HG02938 (cell line): ENCODE measurements at regions not wholly inside any gene's neighbourhood (a gene's known extent, or its start where the extent isn't known, plus 50 kb on each side); places are given as distances from the start of the nearest gene placed in this dataset.

Experiments
- ATAC-seq: cut with Tn5 transposase; IDR thresholded peaks from one replicate; pipeline ENCODE4 v1.9.1; 2021; ENCODE audit warnings: mild to moderate bottlenecking, moderate library complexity; ENCODE audit not compliant: unreplicated experiment

DNA sequence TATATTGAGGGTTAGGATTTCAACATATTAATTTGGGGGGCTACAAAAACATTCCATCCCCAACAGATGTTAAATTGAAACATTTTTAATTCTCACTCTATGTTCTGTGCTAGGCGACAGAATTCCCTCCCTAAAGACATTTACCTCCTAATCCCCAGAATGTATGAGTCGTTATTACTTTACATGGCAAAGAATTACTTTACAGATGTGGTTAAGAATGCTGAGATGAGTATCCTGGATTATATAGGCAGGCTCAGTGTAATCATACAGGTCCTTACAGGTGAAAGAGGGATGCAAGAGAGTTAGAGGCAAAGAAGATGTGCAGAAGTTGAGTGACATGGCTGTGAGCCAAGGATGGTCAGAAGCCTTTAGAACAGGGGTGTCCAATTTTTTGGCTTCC, 974.1 kb upstream of the ACVR2A start:
- ATAC-seq, result no peak

DNA sequence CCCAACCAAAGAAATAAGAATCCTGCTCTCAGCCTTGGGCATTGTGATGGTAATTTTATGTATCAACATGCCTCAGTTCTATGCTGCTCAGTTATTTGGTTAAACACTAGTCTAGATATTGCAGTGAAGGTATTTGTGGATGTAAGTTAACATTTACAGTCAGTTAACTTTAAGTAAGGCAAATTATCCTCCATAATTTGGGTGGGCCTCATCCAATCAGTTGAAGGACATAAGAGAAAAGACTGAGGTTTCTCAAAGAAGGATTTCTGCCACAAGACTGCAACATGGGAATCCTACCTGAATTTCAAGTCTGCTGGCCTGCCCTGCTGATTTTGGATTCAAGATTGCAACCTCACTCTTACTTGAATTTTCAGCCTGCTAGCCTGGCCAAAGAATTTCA, 975.5 kb upstream of the ACVR2A start:
- no peak for ATAC-seq

DNA sequence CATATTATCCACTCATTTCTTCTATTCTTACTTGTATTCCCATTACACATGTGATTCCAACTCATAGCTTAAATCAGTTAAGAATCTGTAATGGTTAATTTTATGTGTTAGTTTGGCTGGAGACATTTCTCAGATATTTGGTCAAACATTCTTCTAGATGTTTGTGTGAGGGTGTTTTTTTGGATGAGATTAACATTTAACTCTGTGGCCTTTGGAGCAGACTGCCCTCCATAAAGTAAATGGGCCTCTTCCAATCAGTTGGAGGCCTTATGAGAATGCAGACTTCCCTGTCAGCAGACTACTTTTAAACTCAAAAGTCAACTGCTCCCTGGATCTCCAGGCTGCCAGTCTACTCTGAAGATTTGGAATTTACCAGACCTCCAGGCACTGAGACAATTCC, 976.8 kb upstream of the ACVR2A start:
- ATAC-seq, result no peak

DNA sequence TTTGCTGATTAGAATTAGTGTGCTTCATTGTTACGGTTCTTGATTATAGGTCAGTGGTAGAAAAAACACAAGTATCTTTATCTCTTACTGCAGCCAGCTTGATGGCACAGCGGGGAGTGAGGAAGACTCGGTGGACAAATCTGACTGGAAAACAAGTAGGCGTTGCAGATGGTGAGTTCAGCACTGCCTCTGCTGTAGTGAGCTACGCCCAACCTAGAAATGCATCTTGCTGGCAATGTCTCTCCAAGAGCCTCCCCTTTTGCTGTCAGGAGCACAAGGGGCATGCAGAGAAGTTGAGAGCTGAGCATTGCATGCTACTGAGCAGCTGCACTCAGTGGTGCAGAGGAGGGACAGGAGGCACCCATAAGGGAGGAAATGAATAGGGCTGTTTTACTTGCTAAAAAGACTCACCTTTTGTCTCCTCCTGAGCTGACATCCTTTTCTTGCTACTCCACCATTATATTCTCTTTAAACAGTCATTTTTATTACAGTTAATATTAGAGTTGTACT, 977.3 kb upstream of the ACVR2A start:
- no peak for ATAC-seq

DNA sequence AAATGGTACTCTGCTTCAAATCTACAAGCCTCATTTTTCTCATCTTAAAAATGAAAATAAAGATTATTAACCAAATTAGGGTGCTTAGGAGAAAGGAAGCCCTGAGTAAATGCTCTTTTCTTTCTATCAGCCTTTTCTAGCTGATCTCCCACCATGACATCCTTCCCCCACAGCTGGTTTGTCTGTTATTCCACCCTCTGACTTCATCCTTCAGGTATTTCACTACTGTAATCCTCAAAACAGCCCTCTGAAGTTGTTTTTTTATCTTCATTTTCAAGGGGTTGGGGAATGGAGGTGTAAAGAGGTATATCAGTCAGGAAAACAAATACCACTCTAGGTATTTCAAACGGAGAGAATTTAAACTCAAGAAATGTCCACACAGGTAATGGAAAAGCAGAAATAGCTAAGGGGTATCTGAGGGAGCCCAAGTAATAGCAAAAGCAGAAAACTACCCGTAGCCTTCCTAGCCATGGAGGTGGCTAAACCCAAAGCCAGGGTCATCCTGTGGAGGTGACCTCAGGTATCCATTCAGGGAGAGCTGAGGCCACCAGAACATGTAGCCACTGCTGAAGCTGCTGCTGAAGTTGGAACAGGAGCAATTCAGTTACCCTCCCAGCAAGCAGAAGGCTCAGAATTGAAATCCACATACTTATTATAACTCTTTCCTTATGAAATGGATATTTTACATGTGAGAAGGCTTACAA, 990.9 kb upstream of the ACVR2A start:
- no peak for ATAC-seq

DNA sequence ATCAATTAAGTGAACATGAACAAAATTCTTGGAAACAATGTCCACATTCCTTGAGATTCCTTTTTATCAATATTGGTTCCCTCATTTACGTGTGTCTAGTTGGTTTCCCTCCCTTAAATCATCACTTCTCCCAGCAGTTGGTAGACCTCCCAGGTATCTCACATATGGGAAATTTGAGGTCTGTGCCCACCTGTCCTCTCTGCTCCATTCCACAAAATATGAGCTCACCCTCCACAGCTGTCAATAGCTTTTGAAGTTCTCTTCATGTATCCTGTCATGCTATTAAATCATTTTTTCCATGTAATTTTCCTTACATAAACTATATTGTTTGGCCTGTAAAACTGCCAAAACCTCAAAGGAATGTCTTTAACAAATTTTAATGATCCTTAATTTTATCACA, 992.2 kb upstream of the ACVR2A start:
- no peak for ATAC-seq

DNA sequence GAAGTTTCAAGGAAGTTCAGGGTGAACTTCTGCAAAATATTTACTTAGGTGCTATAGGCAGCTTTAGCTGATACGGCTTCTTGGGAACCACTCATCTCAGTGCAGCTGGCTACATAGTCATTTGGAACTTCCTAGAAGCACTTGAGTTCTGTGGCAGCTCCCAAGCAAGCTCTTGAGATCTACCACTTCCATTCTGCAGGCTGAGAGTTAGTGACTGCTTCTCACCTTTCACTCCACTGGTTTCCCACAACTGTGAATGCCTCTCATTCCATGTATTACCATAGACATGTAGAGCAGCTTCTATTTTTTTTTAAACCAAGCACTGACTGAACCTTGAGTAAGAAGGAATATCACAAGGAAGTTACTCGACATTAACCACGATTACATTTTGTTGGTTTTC, 994.1 kb upstream of the ACVR2A start:
- no peak for ATAC-seq

DNA sequence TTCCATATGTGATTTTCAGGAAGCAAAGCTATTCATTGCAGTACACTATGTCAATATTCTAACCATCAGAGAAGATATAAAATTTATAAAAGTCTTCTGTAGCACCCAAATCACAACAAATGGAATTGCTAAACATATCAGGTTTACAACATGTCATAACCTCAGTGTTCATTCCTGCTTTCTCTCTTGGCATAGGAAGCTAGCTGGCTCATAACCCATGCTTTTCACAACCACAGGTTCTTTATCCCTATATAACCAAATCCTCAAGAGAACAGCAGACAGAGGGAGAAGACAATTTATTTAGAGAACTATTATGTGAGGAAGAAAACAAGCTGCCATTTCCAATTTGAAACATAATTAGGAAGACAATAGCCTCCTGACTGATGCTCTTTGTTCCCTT, 997.0 kb upstream of the ACVR2A start:
- ATAC-seq, result no peak

DNA sequence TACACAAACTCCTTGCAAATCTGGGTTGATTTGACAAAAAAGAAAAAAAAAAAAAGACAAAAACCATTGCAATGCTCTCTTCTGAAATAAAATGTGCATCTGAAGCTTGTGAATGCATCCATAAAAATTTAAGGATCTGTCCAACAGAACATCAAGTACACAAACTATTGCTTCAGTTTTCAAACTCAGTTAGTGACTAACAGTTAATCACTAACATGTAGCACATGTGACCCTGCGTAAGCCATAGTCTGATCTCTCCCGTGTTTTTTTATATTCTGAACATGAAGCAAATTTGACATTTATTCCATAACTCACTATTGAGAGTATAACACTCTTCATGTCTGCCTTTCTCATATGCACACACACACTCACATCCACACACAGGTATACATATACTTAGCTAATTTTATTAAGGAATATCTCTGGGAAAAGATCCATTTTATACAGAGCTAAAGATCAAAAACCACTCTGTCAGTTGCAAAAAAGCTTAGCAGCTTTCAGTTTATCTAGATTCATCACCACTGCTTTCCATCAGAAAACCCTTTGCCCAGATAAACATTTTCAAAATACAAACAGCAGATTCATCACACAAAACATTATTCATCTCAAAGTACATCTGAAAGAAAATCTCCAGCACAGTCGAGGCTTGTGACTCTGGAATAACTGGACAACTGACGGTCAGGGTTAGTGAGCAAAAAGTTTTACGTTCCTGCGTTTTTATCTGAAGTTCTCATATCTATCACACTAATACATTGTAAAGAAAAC, 1000.4 kb upstream of the ACVR2A start:
- ATAC-seq, result no peak

DNA sequence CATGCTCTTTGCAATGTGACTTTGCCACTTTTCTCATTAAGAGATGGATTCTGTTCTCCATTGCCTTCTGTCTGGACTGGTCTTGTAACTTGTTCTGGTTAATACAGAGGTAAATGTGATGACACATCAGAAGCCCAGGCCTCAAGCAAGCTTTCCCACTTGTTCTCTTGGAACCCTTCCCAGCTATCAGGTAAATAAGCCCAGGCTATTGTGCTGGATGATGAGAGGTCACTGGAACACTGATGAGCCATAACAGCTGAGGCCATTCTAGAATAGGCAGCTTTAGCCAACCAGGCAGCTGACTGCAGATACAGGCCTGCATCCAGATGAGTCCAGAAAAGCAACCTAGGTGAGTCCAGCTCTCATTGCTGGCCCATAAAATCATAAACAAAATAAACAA, 1007.0 kb upstream of the ACVR2A start:
- no peak for ATAC-seq

DNA sequence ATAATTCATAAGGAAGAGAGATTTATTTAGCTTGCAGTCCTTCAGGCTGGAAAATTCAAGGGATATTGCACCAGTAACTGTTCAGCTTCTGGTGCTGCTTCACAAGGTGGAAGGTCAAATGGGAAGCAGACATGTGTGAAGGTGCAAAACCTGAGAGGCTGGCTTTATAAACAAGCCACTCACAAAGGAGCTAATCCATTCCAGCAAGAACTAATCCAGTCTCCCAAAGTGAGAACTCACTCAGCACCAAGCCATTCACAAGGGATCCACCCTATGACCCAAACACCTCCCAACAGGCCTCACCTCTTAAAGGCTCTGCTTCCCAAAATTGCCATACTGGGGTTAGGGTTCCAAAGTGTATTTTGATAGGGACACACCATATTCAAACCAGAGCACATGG, 1018.4 kb upstream of the ACVR2A start:
- no peak for ATAC-seq

DNA sequence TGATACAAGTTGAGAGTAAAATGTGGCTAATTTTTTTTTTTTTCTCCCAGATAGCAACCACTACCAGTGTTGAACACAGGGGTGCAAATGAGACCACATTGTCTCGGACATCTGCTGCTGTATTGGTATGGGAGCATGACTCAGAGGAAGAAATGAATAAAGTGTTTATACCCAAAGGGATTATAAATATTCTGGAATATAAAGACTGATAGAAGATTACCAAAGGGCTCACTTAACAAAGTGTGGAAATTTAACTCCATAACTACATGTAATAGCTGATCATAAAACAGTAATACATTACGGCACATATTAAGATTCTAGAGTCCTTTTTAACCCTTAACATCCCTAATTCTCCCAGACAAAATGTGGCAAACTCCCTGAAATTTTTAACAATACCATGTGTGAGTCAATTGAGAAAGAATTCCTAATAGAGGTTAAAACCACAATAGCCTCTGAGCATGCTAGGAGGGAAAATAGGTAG, 1023.0 kb upstream of the ACVR2A start:
- ATAC-seq, result no peak

DNA sequence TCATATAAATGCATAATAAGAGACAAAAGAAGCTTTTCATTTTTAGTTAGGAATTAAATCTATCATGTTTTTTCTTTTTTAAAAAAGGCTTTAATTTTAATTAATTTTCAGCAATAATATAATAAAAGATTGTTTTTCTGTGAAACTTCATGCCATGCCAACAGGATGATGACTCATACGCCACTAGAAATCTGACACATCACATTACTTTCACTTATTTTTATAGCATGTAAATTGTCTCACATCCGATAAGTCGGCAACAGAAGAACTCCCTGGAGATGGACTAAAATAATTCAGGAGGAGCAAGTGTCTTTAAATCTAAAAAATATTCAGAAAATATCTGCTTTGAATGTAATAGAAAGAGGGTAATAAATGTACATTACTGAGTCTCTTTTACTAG, 1024.2 kb upstream of the ACVR2A start:
- no peak for ATAC-seq

DNA sequence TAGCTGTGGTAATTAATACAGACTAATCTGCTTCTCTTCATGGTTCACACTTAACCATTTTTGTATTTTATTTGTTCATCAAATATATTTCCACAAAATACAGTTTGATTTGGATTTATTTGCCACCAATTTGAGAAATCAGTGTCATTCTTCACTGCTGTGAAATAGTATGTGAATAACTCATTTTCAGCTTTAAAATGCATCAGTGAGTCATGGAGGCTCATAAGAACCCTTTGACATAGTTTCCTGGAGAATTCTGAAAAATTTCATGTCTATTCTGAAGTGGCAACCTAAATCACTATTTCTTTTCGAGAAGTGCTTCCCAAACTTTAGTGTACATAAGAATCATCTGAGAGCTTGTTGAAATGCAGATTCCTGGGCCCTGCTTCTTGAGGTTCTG, 1026.7 kb upstream of the ACVR2A start:
- ATAC-seq, result no peak

DNA sequence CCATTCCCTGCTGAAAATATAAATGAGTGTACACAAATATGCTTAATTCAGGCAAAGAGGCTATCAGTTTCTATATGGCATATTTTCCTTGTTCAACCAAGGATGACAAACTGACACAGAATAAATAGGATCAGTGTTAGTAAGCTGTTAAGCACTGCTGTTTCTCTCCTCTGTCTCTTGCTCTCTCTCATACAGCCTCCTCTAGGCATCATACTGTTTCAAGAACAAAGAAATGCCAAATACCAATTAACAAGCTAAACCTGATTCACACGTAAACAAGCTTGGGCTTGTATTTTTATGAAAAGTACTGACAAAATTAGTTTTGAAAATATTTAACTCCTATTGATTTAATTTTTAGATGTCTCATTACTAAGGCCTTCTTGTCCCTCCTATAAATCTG, 1027.2 kb upstream of the ACVR2A start:
- ATAC-seq, result no peak

DNA sequence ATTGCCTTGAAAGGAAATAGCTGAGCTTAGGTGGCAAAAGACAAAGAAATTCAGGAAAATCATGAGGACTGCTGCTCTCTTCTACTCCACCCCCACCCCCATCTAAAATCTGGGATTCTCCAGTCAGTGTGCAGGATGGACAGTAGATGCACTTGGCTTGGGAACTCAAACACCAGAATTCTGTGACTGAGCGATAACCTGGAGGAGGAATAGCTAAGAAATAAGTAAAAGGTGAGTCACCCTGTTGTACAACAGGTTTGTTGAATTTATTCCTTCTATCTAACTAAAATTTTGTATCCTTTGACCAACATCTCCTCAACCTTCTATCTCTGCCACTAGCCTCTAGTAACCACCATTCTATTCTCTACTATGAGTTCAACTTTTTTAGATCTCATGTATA, 1029.9 kb upstream of the ACVR2A start:
- ATAC-seq, result no peak

DNA sequence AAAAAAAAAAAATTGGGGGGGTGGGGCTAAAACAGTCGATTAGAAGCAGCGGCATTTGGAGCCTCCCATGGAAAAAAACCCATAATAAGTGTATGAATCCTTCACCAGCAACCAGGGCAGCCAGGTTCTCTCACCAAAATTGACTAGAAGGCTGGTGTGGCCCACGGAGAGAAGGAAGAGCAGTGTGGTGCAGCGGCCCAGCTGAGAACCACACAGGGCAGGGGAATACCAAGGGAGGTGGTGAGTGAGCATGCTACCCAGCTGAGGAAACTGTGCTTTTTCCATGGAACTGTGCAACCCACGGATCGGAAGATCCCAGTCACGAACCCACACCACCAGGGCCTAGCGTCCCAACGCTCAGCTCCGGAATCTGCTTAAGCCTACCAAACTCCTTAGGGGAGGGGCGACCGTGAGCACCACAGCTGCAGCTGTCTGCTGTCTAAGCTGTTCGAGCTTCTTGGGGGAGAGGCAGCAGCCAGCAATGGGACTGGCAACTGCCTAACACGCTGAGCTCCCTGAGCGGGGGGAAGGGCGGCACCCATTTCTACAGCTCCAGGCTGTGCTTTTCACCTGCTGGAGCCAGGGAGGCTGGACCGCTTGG, 1037.2 kb upstream of the ACVR2A start:
- no peak for ATAC-seq

DNA sequence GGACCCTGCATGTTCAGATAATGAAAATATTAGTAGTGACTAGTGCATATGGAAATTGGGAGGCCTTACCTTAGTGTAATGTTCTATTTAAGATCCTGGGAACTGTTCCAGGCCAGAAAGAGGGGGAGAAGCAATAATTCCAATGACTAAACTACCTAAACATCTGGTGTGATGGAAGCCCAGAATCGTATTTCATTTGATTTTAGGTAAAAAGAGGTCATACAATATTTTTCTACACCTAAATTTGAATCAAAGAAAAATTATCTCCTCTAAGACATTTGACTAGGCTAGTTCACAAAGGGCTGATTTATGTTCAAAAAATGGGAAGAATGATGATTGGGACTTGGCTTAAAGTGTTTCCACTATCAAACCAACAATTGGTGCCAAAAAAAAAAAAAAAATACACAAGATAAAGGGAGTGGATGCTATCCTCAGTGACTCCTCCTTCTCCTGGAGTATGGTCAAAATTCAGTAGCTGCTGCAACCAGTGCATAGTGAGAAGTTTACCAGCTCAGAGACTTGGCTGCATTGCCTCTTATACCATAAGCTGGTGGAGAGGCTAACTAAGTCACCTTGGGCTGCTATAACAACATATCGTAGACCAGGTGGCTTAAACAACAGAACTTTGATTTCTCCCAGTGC, 1038.3 kb upstream of the ACVR2A start:
- ATAC-seq, result no peak

DNA sequence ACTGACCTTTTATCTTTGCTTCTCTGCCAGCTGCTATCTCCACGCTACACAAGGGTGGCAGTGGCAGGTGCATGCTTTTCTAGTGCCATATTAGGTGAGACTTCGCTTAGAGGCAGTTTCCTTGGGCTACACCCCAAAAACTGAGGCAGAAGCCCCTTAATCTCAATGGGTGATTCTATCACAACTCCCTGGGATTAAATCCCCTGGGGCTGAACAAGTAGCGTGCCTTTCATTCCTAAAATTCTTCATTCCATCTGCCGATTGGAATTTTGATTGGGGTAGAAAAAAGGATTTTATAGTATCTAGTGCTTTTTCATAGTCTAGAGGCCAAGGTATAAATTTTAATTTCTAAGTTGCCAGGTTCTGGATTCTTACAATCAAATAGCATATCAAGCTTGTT, 1040.5 kb upstream of the ACVR2A start:
- ATAC-seq, result no peak

DNA sequence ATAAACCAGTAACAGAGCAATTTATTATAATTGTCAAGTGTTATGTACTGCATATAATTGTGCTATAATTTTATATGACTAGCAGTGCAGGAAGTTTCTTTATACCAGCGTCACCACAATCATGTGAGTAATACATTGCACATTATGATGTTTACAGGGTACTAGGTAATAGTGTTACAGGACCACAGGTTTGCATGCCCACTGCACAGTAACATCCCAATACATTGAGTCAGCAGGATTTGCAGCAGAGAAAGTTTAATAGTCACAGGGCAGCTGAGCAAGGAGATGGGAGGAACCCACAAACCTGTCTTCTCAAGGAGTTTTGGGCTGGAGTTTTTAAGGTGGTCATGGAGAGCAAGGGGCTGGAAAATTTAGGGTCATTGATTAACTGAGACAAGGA, 1042.9 kb upstream of the ACVR2A start:
- no peak for ATAC-seq

DNA sequence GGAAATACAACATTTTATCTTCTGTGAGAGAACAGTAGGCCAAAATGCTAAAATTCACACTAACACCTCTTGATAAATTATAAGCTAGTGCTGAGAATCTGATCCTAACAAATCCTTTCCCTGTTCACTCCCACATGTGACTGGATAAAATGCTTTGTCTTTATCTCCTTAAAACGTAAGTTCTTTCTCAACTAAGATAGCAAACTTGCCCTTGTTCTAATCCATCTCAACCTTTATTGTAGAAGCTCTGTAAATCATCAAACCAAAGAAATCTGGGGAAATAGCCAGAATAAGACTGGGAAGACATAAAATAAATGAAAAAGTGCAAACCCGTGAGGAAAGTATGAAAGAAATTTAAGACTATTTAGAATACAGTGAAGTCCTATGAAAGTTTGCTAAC, 1058.4 kb upstream of the ACVR2A start:
- ATAC-seq, result no peak

DNA sequence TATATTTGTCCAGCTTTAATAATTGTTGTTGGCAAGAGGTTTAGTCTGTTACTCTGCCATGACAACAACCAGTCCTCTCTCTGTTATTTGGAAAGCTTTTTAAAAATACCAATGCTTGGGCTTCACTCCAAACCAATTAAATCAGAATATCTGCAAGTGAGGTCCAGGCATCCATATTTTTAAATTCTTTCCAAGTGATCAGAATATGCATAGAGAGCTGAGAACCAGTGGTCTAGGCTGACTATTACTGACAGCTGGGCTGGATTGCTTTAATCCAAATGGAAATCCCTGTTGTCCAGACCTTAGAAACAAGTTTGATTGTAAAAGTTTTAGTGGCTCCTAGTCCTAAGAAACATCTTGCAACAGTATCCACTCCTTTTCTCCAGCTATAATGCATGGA, 1059.7 kb upstream of the ACVR2A start:
- ATAC-seq, result no peak
